ENCODE measurements at regions not wholly inside any gene's neighbourhood (a gene's known extent, or its start where the extent isn't known, plus 50 kb on each side); places are given as distances from the start of the nearest gene placed in this dataset.

GRCh38 chr5:12315461-12315860 is 411.2 kb upstream of the CTNND2 start:
- H3K4me1 ChIP-seq (ENCODE audit: control insufficient read depth in 2 of 2, insufficient read depth in 2 of 2, low read length in 2 of 2): no peaks in the 10 kb centered on the region
- no peak overlapping the region for H3K4me3 ChIP-seq (ENCODE audit: low read length in 2 of 2)
- no peak overlapping the region for H3K27ac ChIP-seq (ENCODE audit: low read depth in 2 of 2, low read length in 2 of 2)
- H3K9ac ChIP-seq (ENCODE audit: low read depth in 1 of 2, low read length in 2 of 2): no peak overlapping the region
- no peaks in the 10 kb centered on the region for H3K27me3 ChIP-seq (ENCODE audit: control insufficient read depth in 2 of 2, insufficient read depth in 2 of 2, low read length in 2 of 2)
- no peaks in the 10 kb centered on the region for H3K36me3 ChIP-seq (ENCODE audit: control insufficient read depth in 2 of 2, insufficient read depth in 2 of 2, low read length in 2 of 2)
- H3K9me3 ChIP-seq (ENCODE audit: control insufficient read depth in 2 of 2, low read length in 2 of 2): peaks cover 0 to under 1% of the 10 kb centered on the region in 2 donors

- H3K4me1 ChIP-seq (ENCODE audit: control insufficient read depth in 2 of 2, insufficient read depth in 2 of 2, low read length in 2 of 2): no peaks in the 10 kb centered on the region
- no peak overlapping the region for H3K27ac ChIP-seq (ENCODE audit: low read depth in 2 of 2, low read length in 2 of 2)
- no peaks in the 10 kb centered on the region for H3K27me3 ChIP-seq (ENCODE audit: control insufficient read depth in 2 of 2, insufficient read depth in 2 of 2, low read length in 2 of 2)
- H3K9ac ChIP-seq (ENCODE audit: low read depth in 1 of 2, low read length in 2 of 2): no peak overlapping the region
- H3K9me3 ChIP-seq (ENCODE audit: control insufficient read depth in 2 of 2, low read length in 2 of 2): no peaks in the 10 kb centered on the region
- H3K36me3 ChIP-seq (ENCODE audit: control insufficient read depth in 2 of 2, insufficient read depth in 2 of 2, low read length in 2 of 2): no peaks in the 10 kb centered on the region
- no peak overlapping the region for H3K4me3 ChIP-seq (ENCODE audit: low read length in 2 of 2)
Measured at GRCh38 chr5:12313602-12314001, 409.4 kb upstream of the CTNND2 start.

- H3K4me1 ChIP-seq (ENCODE audit: control insufficient read depth in 2 of 2, insufficient read depth in 2 of 2, low read length in 2 of 2): no peaks in the 10 kb centered on the region
- no peak overlapping the region for H3K4me3 ChIP-seq (ENCODE audit: low read length in 2 of 2)
- H3K27me3 ChIP-seq (ENCODE audit: control insufficient read depth in 2 of 2, insufficient read depth in 2 of 2, low read length in 2 of 2): no peaks in the 10 kb centered on the region
- H3K27ac ChIP-seq (ENCODE audit: low read depth in 2 of 2, low read length in 2 of 2): no peak overlapping the region
- no peak overlapping the region for H3K9ac ChIP-seq (ENCODE audit: low read depth in 1 of 2, low read length in 2 of 2)
- no peaks in the 10 kb centered on the region for H3K36me3 ChIP-seq (ENCODE audit: control insufficient read depth in 2 of 2, insufficient read depth in 2 of 2, low read length in 2 of 2)
- H3K9me3 ChIP-seq (ENCODE audit: control insufficient read depth in 2 of 2, low read length in 2 of 2): no peaks in the 10 kb centered on the region
Measured at GRCh38 chr5:12312343-12312742, 408.1 kb upstream of the CTNND2 start.

- no peak overlapping the region for H3K4me3 ChIP-seq (ENCODE audit: low read length in 2 of 2)
Measured at GRCh38 chr5:12294151-12294550, 389.9 kb upstream of the CTNND2 start.

GRCh38 chr5:12292610-12293204 is 388.5 kb upstream of the CTNND2 start:
- H3K9me3 ChIP-seq (ENCODE audit: control insufficient read depth in 2 of 2, low read length in 2 of 2): no peaks in the 10 kb centered on the region
- no peaks in the 10 kb centered on the region for H3K27me3 ChIP-seq (ENCODE audit: control insufficient read depth in 2 of 2, insufficient read depth in 2 of 2, low read length in 2 of 2)
- no peak overlapping the region for H3K27ac ChIP-seq (ENCODE audit: low read depth in 2 of 2, low read length in 2 of 2)
- H3K4me3 ChIP-seq (ENCODE audit: low read length in 2 of 2): no peak overlapping the region
- no peaks in the 10 kb centered on the region for H3K4me1 ChIP-seq (ENCODE audit: control insufficient read depth in 2 of 2, insufficient read depth in 2 of 2, low read length in 2 of 2)
- H3K9ac ChIP-seq (ENCODE audit: low read depth in 1 of 2, low read length in 2 of 2): no peak overlapping the region
- H3K36me3 ChIP-seq (ENCODE audit: control insufficient read depth in 2 of 2, insufficient read depth in 2 of 2, low read length in 2 of 2): no peaks in the 10 kb centered on the region

More at GRCh38 chr5:12294151-12294550, 389.9 kb upstream of the CTNND2 start:
- Histone ChIP-seq H3K9ac (ENCODE audit: low read depth in 1 of 2, low read length in 2 of 2) (no peak overlapping the region), H3K9me3 (ENCODE audit: control insufficient read depth in 2 of 2, low read length in 2 of 2) (no peaks in the 10 kb centered on the region), H3K27ac (ENCODE audit: low read depth in 2 of 2, low read length in 2 of 2) (no peak overlapping the region), H3K36me3 (ENCODE audit: control insufficient read depth in 2 of 2, insufficient read depth in 2 of 2, low read length in 2 of 2) (no peaks in the 10 kb centered on the region), H3K4me1 (ENCODE audit: control insufficient read depth in 2 of 2, insufficient read depth in 2 of 2, low read length in 2 of 2) (no peaks in the 10 kb centered on the region), H3K27me3 (ENCODE audit: control insufficient read depth in 2 of 2, insufficient read depth in 2 of 2, low read length in 2 of 2) (no peaks in the 10 kb centered on the region)

- Histone ChIP-seq H3K27ac (ENCODE audit: low read depth in 2 of 2, low read length in 2 of 2) (no peak overlapping the region), H3K27me3 (ENCODE audit: control insufficient read depth in 2 of 2, insufficient read depth in 2 of 2, low read length in 2 of 2) (no peaks in the 10 kb centered on the region), H3K9me3 (ENCODE audit: control insufficient read depth in 2 of 2, low read length in 2 of 2) (no peaks in the 10 kb centered on the region), H3K4me1 (ENCODE audit: control insufficient read depth in 2 of 2, insufficient read depth in 2 of 2, low read length in 2 of 2) (no peaks in the 10 kb centered on the region), H3K9ac (ENCODE audit: low read depth in 1 of 2, low read length in 2 of 2) (no peak overlapping the region), H3K4me3 (ENCODE audit: low read length in 2 of 2) (no peak overlapping the region), H3K36me3 (ENCODE audit: control insufficient read depth in 2 of 2, insufficient read depth in 2 of 2, low read length in 2 of 2) (no peaks in the 10 kb centered on the region)
Measured at GRCh38 chr5:12284604-12285003, 380.4 kb upstream of the CTNND2 start.

GRCh38 chr5:12277504-12278192 is 373.4 kb upstream of the CTNND2 start:
- no peak overlapping the region for H3K27ac ChIP-seq (ENCODE audit: low read depth in 2 of 2, low read length in 2 of 2)
- no peaks in the 10 kb centered on the region for H3K4me1 ChIP-seq (ENCODE audit: control insufficient read depth in 2 of 2, insufficient read depth in 2 of 2, low read length in 2 of 2)
- H3K36me3 ChIP-seq (ENCODE audit: control insufficient read depth in 2 of 2, insufficient read depth in 2 of 2, low read length in 2 of 2): no peaks in the 10 kb centered on the region
- no peaks in the 10 kb centered on the region for H3K9me3 ChIP-seq (ENCODE audit: control insufficient read depth in 2 of 2, low read length in 2 of 2)
- H3K9ac ChIP-seq (ENCODE audit: low read depth in 1 of 2, low read length in 2 of 2): no peak overlapping the region
- no peaks in the 10 kb centered on the region for H3K27me3 ChIP-seq (ENCODE audit: control insufficient read depth in 2 of 2, insufficient read depth in 2 of 2, low read length in 2 of 2)
- H3K4me3 ChIP-seq (ENCODE audit: low read length in 2 of 2): no peak overlapping the region

GRCh38 chr5:12274236-12274635 is 370.0 kb upstream of the CTNND2 start:
- no peak overlapping the region for H3K4me3 ChIP-seq (ENCODE audit: low read length in 2 of 2)

GRCh38 chr5:12272389-12272788 is 368.1 kb upstream of the CTNND2 start:
- Histone ChIP-seq H3K4me3 (ENCODE audit: low read length in 2 of 2) (no peak overlapping the region), H3K27me3 (ENCODE audit: control insufficient read depth in 2 of 2, insufficient read depth in 2 of 2, low read length in 2 of 2) (no peaks in the 10 kb centered on the region), H3K27ac (ENCODE audit: low read depth in 2 of 2, low read length in 2 of 2) (no peak overlapping the region), H3K9me3 (ENCODE audit: control insufficient read depth in 2 of 2, low read length in 2 of 2) (no peaks in the 10 kb centered on the region), H3K4me1 (ENCODE audit: control insufficient read depth in 2 of 2, insufficient read depth in 2 of 2, low read length in 2 of 2) (no peaks in the 10 kb centered on the region), H3K36me3 (ENCODE audit: control insufficient read depth in 2 of 2, insufficient read depth in 2 of 2, low read length in 2 of 2) (no peaks in the 10 kb centered on the region), H3K9ac (ENCODE audit: low read depth in 1 of 2, low read length in 2 of 2) (no peak overlapping the region)

More at GRCh38 chr5:12274236-12274635, 370.0 kb upstream of the CTNND2 start:
- Histone ChIP-seq H3K36me3 (ENCODE audit: control insufficient read depth in 2 of 2, insufficient read depth in 2 of 2, low read length in 2 of 2) (no peaks in the 10 kb centered on the region), H3K27ac (ENCODE audit: low read depth in 2 of 2, low read length in 2 of 2) (no peak overlapping the region), H3K9ac (ENCODE audit: low read depth in 1 of 2, low read length in 2 of 2) (no peak overlapping the region), H3K27me3 (ENCODE audit: control insufficient read depth in 2 of 2, insufficient read depth in 2 of 2, low read length in 2 of 2) (no peaks in the 10 kb centered on the region), H3K4me1 (ENCODE audit: control insufficient read depth in 2 of 2, insufficient read depth in 2 of 2, low read length in 2 of 2) (no peaks in the 10 kb centered on the region), H3K9me3 (ENCODE audit: control insufficient read depth in 2 of 2, low read length in 2 of 2) (no peaks in the 10 kb centered on the region)

- no peaks in the 10 kb centered on the region for H3K27me3 ChIP-seq (ENCODE audit: control insufficient read depth in 2 of 2, insufficient read depth in 2 of 2, low read length in 2 of 2)
- H3K4me3 ChIP-seq (ENCODE audit: low read length in 2 of 2): no peak overlapping the region
- H3K27ac ChIP-seq (ENCODE audit: low read depth in 2 of 2, low read length in 2 of 2): no peak overlapping the region
- H3K4me1 ChIP-seq (ENCODE audit: control insufficient read depth in 2 of 2, insufficient read depth in 2 of 2, low read length in 2 of 2): no peaks in the 10 kb centered on the region
- H3K9me3 ChIP-seq (ENCODE audit: control insufficient read depth in 2 of 2, low read length in 2 of 2): no peaks in the 10 kb centered on the region
- no peaks in the 10 kb centered on the region for H3K36me3 ChIP-seq (ENCODE audit: control insufficient read depth in 2 of 2, insufficient read depth in 2 of 2, low read length in 2 of 2)
- no peak overlapping the region for H3K9ac ChIP-seq (ENCODE audit: low read depth in 1 of 2, low read length in 2 of 2)
Measured at GRCh38 chr5:12270914-12271313, 366.7 kb upstream of the CTNND2 start.

Data from mucosa of rectum (tissue), 2 donors.